ENCODE measurements at regions not wholly inside any gene's neighbourhood (a gene's known extent, or its start where the extent isn't known, plus 50 kb on each side); places are given as distances from the start of the nearest gene placed in this dataset.
"Not testable (repeated sequence)": the region's sequence is repeated elsewhere in the genome, so short reads cannot be mapped to it uniquely, and the experiment has no call there.

- no peak for DNase-seq
Measured at GRCh38 chr1:5191470-5191869, 537.1 kb downstream of the AJAP1 start.

GRCh38 chr1:5189384-5189783, 535.0 kb downstream of the AJAP1 start:
- DNase-seq: no peak

- no peak for DNase-seq
Measured at GRCh38 chr1:5165762-5166161, 511.4 kb downstream of the AJAP1 start.

GRCh38 chr1:5164158-5164557, 509.7 kb downstream of the AJAP1 start:
- no peak for DNase-seq

- no peak for DNase-seq
Measured at GRCh38 chr1:5161372-5161771, 507.0 kb downstream of the AJAP1 start.

- DNase-seq: no peak
Measured at GRCh38 chr1:5157175-5157574, 502.8 kb downstream of the AJAP1 start.

GRCh38 chr1:5156416-5157120, 502.2 kb downstream of the AJAP1 start:
- DNase-seq: no peak

- DNase-seq: no peak
Measured at GRCh38 chr1:5151511-5151910, 497.1 kb downstream of the AJAP1 start.

GRCh38 chr1:5150191-5150590, 495.8 kb downstream of the AJAP1 start:
- DNase-seq: no peak

GRCh38 chr1:5147806-5148205, 493.4 kb downstream of the AJAP1 start:
- DNase-seq: no peak

- no peak for DNase-seq
Measured at GRCh38 chr1:5142389-5142788, 488.0 kb downstream of the AJAP1 start.

- DNase-seq: no peak
Measured at GRCh38 chr1:5141750-5142149, 487.3 kb downstream of the AJAP1 start.

- no peak for DNase-seq
Measured at GRCh38 chr1:5140962-5141361, 486.6 kb downstream of the AJAP1 start.

GRCh38 chr1:5140136-5140535, 485.7 kb downstream of the AJAP1 start:
- no peak for DNase-seq

GRCh38 chr1:5129746-5130355, 475.4 kb downstream of the AJAP1 start:
- DNase-seq: no peak

GRCh38 chr1:5125208-5125607, 470.8 kb downstream of the AJAP1 start:
- no peak for DNase-seq

GRCh38 chr1:5120559-5120958, 466.1 kb downstream of the AJAP1 start:
- DNase-seq: no peak

GRCh38 chr1:5119366-5120234, 465.2 kb downstream of the AJAP1 start:
- DNase-seq: no peak

GRCh38 chr1:5118771-5119170, 464.4 kb downstream of the AJAP1 start:
- DNase-seq: not testable (repeated sequence)

GRCh38 chr1:5118292-5118691, 463.9 kb downstream of the AJAP1 start:
- not testable (repeated sequence) for DNase-seq

GRCh38 chr1:5111581-5111980, 457.2 kb downstream of the AJAP1 start:
- DNase-seq: no peak

GRCh38 chr1:5110508-5110907, 456.1 kb downstream of the AJAP1 start:
- DNase-seq: no peak

- DNase-seq: no peak
Measured at GRCh38 chr1:5109633-5110032, 455.2 kb downstream of the AJAP1 start.

- no peak for DNase-seq
Measured at GRCh38 chr1:5108740-5109139, 454.3 kb downstream of the AJAP1 start.

All from KG1 (cell line).